BLaER1 treated with 17β-estradiol and CSF1 and Interleukin-3, amounts not matched to agents 10 nM and 100 nM (cell line): ENCODE measurements at regions not wholly inside any gene's neighbourhood (a gene's known extent, or its start where the extent isn't known, plus 50 kb on each side); places are given as distances from the start of the nearest gene placed in this dataset.

Experiments used
- H3K27ac ChIP-seq, 11 experiments: shearing (Covaris generic); formaldehyde crosslinking; 2 replicates each; pipeline ENCODE4 v1.8.1; 2022
- H3K27me3 ChIP-seq, 11 experiments: shearing (Covaris generic); formaldehyde crosslinking; 2 replicates each; pipeline ENCODE4 v1.8.1; 2022
- H3K36me3 ChIP-seq, 11 experiments: shearing (Covaris generic); formaldehyde crosslinking; 2 replicates each; pipeline ENCODE4 v1.8.1; 2022
- H3K4me1 ChIP-seq, 10 experiments: shearing (Covaris generic); formaldehyde crosslinking; 2 replicates each; pipeline ENCODE4 v1.8.1; 2022
- H3K4me2 ChIP-seq, 11 experiments: shearing (Covaris generic); formaldehyde crosslinking; 2 replicates each; pipeline ENCODE4 v1.8.1; 2022
- H3K4me3 ChIP-seq, 10 experiments: shearing (Covaris generic); formaldehyde crosslinking; 2 replicates each; pipeline ENCODE4 v1.8.1; 2022
- H3K9ac ChIP-seq, 11 experiments: shearing (Covaris generic); formaldehyde crosslinking; 2 replicates each; pipeline ENCODE4 v1.8.1; 2022
- H3K9me3 ChIP-seq, 11 experiments: shearing (Covaris generic); formaldehyde crosslinking; replicated peaks in 1 of 11; 2 replicates each; pipeline ENCODE4 v1.8.1; 2022
- H4K20me1 ChIP-seq, 11 experiments: shearing (Covaris generic); formaldehyde crosslinking; 2 replicates each; pipeline ENCODE4 v1.8.1; 2022
- Cebpa-rat ChIP-seq, 11 experiments: shearing (Covaris generic); IDR thresholded peaks; 2 replicates each; pipeline ENCODE4 v1.8.1; 2022

DNA sequence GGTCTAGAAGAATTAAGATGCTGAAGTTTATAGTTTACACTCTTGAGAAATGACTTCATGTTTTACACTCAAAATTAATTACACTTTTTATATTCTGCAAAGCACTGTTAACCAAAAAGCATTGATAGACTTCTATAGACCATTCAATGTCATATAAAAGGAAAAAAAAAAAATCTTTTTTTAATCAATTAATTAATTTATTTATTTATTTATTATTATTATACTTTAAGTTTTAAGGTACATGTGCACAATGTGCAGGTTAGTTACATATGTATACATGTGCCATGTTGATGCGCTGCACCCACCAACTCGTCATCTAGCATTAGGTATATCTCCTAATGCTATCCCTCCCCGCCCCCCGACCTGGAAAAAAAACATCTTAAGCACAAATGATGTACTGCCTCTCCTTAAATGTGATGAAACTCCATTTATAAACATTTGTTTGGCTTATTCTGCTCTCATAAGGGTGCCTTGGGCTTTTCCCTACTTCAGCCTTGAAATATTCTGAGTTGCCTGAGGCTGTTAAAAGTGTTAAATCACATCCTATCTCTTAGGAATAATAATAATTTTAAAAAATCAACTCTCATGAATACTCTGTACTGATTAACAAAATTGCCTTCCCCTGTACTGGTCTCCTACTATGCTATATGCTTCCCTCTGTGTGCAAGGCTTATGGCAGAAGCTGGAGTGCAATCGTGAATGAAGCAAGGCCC, 466.9 kb downstream of the SOX2 start:
- Histone ChIP-seq H3K9ac (no peak overlapping the region), H4K20me1 (no peaks in the 10 kb centered on the region), H3K4me3 (no peak overlapping the region), H3K9me3 (no peaks in the 10 kb centered on the region), H3K4me2 (no peak overlapping the region), H3K4me1 (peaks cover 0 to 6% (median 2%) of the 10 kb centered on the region in 10 experiments; a peak in 7 of 20 replicates), H3K27me3 (no peaks in the 10 kb centered on the region), H3K36me3 (no peaks in the 10 kb centered on the region), H3K27ac (no peak overlapping the region)
- no peak for TF ChIP-seq Cebpa-rat (IDR thresholded peaks at IDR 0.05)

DNA sequence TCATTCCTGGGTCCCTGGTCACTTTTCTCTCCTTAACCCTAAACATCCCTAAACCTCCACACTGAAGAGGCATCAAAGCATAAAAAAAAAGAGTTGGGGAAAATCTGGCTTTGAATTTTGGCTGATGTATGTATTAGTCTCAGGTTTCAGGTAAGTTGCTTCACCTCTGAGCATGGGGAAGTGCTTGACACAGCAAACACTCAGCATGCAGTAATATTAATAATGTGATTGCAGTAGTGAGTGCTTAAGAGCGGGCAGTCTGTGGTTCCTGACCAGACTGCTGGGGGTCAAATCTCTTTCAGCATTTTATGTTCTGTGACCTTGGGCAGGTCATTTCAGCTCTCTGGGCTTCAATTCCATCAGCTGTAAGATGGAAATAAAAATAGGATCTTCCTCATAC, 467.9 kb downstream of the SOX2 start:
- Histone ChIP-seq H3K27ac (no peak overlapping the region), H3K4me3 (no peak overlapping the region), H4K20me1 (no peaks in the 10 kb centered on the region), H3K9me3 (no peaks in the 10 kb centered on the region), H3K9ac (no peak overlapping the region), H3K27me3 (no peaks in the 10 kb centered on the region), H3K4me2 (no peak overlapping the region), H3K36me3 (no peaks in the 10 kb centered on the region), H3K4me1 (peaks cover 0 to 7% (median 2%) of the 10 kb centered on the region in 10 experiments; a peak in 7 of 20 replicates)
- TF ChIP-seq Cebpa-rat (IDR thresholded peaks at IDR 0.05): no peak

DNA sequence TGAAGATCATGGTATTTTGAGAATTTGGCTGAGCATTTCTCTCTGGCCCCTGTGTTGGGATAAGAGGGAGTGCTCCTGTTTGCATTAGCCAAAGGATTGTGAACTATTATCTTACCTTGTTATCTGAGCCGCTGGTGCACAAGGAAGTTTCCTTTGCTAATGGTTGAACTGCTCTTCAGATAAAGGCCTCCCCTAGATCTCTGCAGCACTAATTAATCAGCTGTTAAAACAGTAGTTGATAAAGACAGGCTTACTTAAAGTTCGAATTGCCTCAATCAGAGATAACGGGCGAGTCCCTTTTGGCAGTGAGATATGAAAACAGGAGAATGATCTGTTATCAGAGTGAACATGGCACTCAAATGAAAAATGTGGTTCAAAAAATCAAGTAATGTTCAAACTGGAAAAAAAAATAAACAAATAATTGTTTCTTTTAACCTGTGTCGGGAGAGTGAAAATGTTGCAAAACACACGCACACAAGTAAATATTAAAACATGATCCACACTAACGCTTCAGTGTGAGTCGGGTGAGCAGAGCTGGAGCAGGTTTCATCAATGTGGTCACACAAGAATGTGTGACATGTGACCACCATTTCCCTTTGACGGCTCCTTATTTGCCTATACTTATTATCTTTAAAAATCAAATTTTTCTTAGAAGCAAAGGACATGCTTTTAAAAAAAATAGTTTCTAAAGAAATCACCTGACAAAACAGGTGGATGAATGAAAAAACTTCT, 469.1 kb downstream of the SOX2 start:
- Histone ChIP-seq H3K9ac (no peak overlapping the region), H4K20me1 (no peaks in the 10 kb centered on the region), H3K27ac (no peak overlapping the region), H3K36me3 (no peaks in the 10 kb centered on the region), H3K4me2 (no peak overlapping the region), H3K9me3 (no peaks in the 10 kb centered on the region), H3K27me3 (no peaks in the 10 kb centered on the region), H3K4me3 (no peak overlapping the region), H3K4me1 (peaks cover 0 to 7% (median 2%) of the 10 kb centered on the region in 10 experiments; a peak in 7 of 20 replicates)
- no peak for TF ChIP-seq Cebpa-rat (IDR thresholded peaks at IDR 0.05)

DNA sequence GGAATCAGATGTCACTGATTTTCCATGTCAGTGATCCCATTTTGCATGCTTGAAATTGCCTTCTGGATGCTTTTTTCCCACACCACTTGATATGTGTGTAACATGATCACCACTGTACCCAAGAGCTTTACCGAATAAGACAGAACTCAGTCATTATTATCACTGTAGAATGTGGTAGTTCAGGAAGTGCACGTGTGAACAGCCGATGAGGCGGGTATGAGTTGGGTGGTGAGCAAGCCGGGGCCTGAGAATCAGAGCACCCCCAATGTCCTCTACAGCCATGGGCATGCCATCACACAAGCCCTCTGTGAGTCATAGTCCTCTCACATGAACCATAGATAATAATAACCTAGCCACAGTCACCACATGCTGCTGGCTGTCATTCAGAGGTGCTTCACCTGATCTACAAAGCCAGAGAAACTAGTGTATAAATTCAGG, 470.8 kb downstream of the SOX2 start:
- Histone ChIP-seq H3K36me3 (no peaks in the 10 kb centered on the region), H3K27me3 (no peaks in the 10 kb centered on the region), H3K27ac (no peak overlapping the region), H3K9me3 (no peaks in the 10 kb centered on the region), H3K4me3 (no peak overlapping the region), H3K4me1 (peaks cover 0 to 7% (median 2%) of the 10 kb centered on the region in 10 experiments; a peak in 7 of 20 replicates), H4K20me1 (no peaks in the 10 kb centered on the region), H3K9ac (no peak overlapping the region), H3K4me2 (no peak overlapping the region)
- TF ChIP-seq Cebpa-rat (IDR thresholded peaks at IDR 0.05): no peak

DNA sequence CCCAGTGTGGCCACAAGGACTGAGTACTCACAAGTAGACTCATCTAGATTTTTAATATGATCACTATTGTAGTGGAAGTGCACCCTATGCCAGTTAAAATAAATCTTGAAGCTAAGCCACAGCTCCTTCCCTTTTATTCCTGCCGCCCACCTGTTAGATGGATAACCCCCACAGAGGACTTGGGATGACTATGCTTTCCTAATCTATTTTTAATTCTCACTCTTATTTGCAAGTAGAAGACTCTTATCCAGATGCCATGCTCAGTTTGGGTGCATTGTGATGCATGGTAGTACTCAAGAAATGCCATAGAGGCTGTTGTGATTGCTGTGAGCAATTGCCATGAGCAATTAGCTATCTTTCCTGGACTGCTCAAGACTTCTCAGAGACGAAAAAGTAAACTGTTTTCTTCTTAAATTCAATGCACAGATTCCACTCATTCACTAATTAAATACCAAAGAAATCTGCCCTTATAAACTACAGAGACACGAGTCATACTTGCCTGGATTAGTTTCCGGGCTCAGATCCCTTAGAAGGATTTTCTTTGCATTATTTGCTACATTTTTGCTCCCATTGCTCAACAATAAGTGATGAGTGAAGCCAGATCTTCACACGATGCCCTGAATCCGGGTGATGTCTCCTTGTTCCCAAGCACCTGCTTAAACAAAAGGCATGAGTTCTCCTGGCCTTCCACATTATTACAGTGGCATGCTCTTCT, 472.1 kb downstream of the SOX2 start:
- H3K27ac ChIP-seq: no peak overlapping the region
- peaks cover 0 to 7% (median 2%) of the 10 kb centered on the region in 10 experiments; a peak in 7 of 20 replicates for H3K4me1 ChIP-seq
- H4K20me1 ChIP-seq: no peaks in the 10 kb centered on the region
- H3K36me3 ChIP-seq: no peaks in the 10 kb centered on the region
- H3K27me3 ChIP-seq: no peaks in the 10 kb centered on the region
- TF ChIP-seq Cebpa-rat (IDR thresholded peaks at IDR 0.05): no peak
- no peak overlapping the region for H3K4me3 ChIP-seq
- no peak overlapping the region for H3K9ac ChIP-seq
- no peaks in the 10 kb centered on the region for H3K9me3 ChIP-seq
- H3K4me2 ChIP-seq: peak overlapping the region in 5 of 11 experiments; percentile 8 to 41 (median 21); a peak in 5 of 22 replicates

DNA sequence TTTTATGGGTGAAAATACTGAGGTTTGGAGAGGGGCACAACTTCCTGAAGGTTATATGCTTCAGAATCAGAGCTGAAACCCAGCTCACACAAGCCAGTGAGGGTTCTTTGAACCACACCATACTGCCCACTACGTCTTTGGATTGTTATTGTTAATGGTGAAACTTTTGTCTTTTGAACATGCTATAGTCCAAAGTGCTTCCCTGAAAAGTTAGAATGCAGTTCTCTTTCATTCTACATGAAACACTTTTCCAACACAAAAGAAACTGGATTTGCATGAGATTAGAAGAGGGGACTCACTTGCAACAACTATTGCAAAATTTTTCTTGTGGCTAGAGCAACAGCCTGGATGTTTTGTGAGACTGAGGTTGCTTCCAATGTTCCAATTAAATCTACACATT, 473.6 kb downstream of the SOX2 start:
- Histone ChIP-seq H3K36me3 (no peaks in the 10 kb centered on the region), H3K27ac (no peak overlapping the region), H3K9ac (no peak overlapping the region), H3K9me3 (no peaks in the 10 kb centered on the region), H3K4me2 (no peak overlapping the region), H3K4me3 (no peak overlapping the region), H3K27me3 (no peaks in the 10 kb centered on the region), H4K20me1 (no peaks in the 10 kb centered on the region), H3K4me1 (peaks cover 0 to 7% (median 2%) of the 10 kb centered on the region in 10 experiments; a peak in 7 of 20 replicates)
- TF ChIP-seq Cebpa-rat (IDR thresholded peaks at IDR 0.05): no peak

DNA sequence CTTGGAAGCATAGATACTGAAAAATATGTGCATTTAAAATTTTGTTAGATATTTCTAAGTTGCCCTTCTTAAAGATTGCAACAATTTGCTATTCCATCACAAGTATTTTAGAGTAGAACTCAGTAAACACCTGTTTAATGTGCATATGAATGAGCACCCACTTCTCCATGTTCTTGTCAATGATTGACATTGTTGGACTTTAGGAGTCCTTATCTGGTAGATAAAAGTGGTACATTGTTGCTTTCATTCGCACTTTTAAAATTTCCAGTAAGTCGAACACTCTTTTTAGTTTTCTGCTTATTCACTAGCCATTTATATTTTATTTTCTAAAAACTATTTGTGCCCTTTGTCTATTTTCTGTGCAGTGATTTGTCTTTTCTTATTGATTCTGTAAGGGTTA, 478.3 kb downstream of the SOX2 start:
- no peaks in the 10 kb centered on the region for H3K4me1 ChIP-seq
- no peak overlapping the region for H3K27ac ChIP-seq
- TF ChIP-seq Cebpa-rat (IDR thresholded peaks at IDR 0.05): no peak
- no peak overlapping the region for H3K9ac ChIP-seq
- no peaks in the 10 kb centered on the region for H4K20me1 ChIP-seq
- H3K27me3 ChIP-seq: no peaks in the 10 kb centered on the region
- H3K4me2 ChIP-seq: no peak overlapping the region
- no peak overlapping the region for H3K4me3 ChIP-seq
- no peaks in the 10 kb centered on the region for H3K9me3 ChIP-seq
- H3K36me3 ChIP-seq: no peaks in the 10 kb centered on the region

DNA sequence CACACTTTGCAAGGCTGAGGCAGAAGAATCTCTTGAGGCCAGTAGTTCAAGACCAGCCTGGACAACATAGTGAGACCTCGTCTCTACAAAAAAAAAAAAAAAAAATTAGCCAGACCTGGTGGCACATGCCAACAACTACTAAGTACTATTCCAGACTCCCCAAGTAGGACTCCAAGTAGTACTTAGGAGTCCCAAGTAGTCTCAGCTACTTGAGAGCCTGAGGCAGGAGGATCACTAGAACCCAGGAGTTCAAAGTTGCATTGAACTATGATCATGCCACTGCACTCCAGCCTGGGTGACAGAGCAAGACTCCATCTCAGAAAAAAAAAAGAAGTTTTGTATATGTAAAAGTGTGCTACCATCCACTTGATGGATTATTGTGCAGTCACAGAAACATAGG, 486.6 kb downstream of the SOX2 start:
- H3K27ac ChIP-seq: no peak overlapping the region
- no peaks in the 10 kb centered on the region for H3K9me3 ChIP-seq
- peaks cover 0 to 5% (median 0%) of the 10 kb centered on the region in 10 experiments; a peak in 1 of 20 replicates for H3K4me1 ChIP-seq
- no peak overlapping the region for H3K4me2 ChIP-seq
- no peak overlapping the region for H3K9ac ChIP-seq
- H3K4me3 ChIP-seq: no peak overlapping the region
- H4K20me1 ChIP-seq: no peaks in the 10 kb centered on the region
- H3K27me3 ChIP-seq: no peaks in the 10 kb centered on the region
- H3K36me3 ChIP-seq: no peaks in the 10 kb centered on the region
- TF ChIP-seq Cebpa-rat (IDR thresholded peaks at IDR 0.05): no peak

DNA sequence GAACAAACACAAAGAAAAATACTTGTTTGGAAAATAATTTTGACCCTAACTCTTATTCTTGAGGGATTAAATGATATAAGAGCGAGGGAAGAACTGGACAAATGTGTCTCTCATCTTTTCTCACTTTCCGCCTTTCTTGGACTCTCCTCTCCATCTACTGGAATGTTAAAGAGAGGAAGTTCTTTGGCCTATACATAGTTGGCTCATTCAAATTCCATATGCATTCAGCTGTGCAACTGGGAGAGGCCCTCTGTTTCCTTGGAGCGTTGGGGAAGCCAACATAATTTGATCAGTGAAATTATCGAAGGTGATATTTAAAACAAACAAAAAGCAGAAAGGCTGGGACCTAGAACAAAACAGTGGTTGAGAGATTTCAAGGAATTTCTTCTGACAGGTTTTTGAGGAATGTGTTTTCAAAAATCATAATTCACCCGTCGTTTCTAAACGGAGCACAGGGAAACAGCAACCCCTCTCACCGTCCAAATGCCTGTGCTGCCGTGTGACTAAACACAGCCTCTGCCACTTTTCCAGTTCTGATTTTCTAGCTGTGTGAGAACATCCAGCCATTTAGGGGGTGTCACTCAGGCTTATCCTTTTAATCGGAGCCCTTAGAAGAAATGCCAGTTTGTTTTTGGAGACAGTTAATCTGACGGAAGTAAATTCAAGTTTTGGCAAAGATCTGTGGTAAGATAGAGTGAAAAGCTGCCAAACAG, 489.9 kb downstream of the SOX2 start:
- no peak for TF ChIP-seq Cebpa-rat (IDR thresholded peaks at IDR 0.05)

More for the DNA sequence above, 489.9 kb downstream of the SOX2 start:
- Histone ChIP-seq H4K20me1 (no peaks in the 10 kb centered on the region), H3K4me1 (peaks cover 0 to 5% (median 0%) of the 10 kb centered on the region in 10 experiments; a peak in 1 of 20 replicates), H3K27me3 (no peaks in the 10 kb centered on the region), H3K27ac (no peak overlapping the region), H3K9ac (no peak overlapping the region), H3K36me3 (no peaks in the 10 kb centered on the region), H3K9me3 (no peaks in the 10 kb centered on the region), H3K4me2 (no peak overlapping the region), H3K4me3 (no peak overlapping the region)
